DOHH2 (cell line): ENCODE measurements at regions not wholly inside any gene's neighbourhood (a gene's known extent, or its start where the extent isn't known, plus 50 kb on each side); places are given as distances from the start of the nearest gene placed in this dataset.

ENCODE experiments used
- EZH2phosphoT487 ChIP-seq: fragments of 200-600 bp; sonication (generic); IDR thresholded peaks from 2 replicates; pipeline ENCODE4 v1.6.1; 2017; ENCODE audit warnings: borderline replicate concordance, mild to moderate bottlenecking, antibody characterized with exemption, low read length, moderate library complexity, mixed read lengths
- TF ChIP-seq, protein P1 (sequence below): fragments of 200-600 bp; sonication (generic); IDR thresholded peaks from one replicate; pipeline ENCODE4 v1.5.1; 2014; ENCODE audit warnings: antibody characterized with exemption, mild to moderate bottlenecking, low read depth, low read length; ENCODE audit not compliant: poor library complexity, severe bottlenecking

DNA sequence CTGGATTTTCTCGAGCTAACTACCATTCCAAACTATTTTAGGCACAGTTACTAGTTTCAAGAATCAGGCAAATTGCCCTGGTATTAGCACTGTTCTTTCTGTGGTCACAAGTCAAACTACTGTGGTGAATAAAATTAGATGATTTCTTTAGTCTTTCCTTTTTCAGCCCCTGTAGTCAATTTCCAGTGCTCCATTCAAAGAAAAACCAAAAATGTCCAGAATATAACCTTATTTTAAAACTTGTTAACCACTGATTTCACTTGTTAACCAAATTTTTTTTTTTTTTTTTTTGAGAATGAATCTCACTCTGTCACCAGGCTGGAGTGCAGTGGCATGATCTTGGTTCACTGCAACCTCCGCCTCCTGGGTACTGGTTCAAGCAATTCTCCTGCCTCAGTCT, 50.6 kb upstream of the USPL1 start:
- TF ChIP-seq, protein P1, sequence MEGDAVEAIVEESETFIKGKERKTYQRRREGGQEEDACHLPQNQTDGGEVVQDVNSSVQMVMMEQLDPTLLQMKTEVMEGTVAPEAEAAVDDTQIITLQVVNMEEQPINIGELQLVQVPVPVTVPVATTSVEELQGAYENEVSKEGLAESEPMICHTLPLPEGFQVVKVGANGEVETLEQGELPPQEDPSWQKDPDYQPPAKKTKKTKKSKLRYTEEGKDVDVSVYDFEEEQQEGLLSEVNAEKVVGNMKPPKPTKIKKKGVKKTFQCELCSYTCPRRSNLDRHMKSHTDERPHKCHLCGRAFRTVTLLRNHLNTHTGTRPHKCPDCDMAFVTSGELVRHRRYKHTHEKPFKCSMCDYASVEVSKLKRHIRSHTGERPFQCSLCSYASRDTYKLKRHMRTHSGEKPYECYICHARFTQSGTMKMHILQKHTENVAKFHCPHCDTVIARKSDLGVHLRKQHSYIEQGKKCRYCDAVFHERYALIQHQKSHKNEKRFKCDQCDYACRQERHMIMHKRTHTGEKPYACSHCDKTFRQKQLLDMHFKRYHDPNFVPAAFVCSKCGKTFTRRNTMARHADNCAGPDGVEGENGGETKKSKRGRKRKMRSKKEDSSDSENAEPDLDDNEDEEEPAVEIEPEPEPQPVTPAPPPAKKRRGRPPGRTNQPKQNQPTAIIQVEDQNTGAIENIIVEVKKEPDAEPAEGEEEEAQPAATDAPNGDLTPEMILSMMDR = no peak
- no peak for TF ChIP-seq EZH2phosphoT487
